NT2/D1 (cell line): ENCODE measurements at regions not wholly inside any gene's neighbourhood (a gene's known extent, or its start where the extent isn't known, plus 50 kb on each side); places are given as distances from the start of the nearest gene placed in this dataset.

Experiments used
- DNase-seq: peaks from one replicate; pipeline ENCODE4 v3.0.0-alpha.2; 2011; ENCODE audit warnings: low read depth, low spot score
- H3K27me3 ChIP-seq: 2 replicates; pipeline ENCODE4 v1.6.0; 2011; ENCODE audit warnings: mild to moderate bottlenecking; ENCODE audit not compliant: insufficient read length, insufficient read depth
- H3K36me3 ChIP-seq: 2 replicates; pipeline ENCODE4 v1.6.1; 2011; ENCODE audit warnings: mild to moderate bottlenecking, low read length, mixed read lengths; ENCODE audit not compliant: insufficient read depth, insufficient read length
- H3K4me1 ChIP-seq: 2 replicates; pipeline ENCODE4 v1.5.1; 2011; ENCODE audit not compliant: insufficient read depth, insufficient read length
- H3K4me3 ChIP-seq: 2 replicates; pipeline ENCODE4 v1.5.1; 2011; ENCODE audit warnings: low read depth; ENCODE audit not compliant: insufficient read length
- H3K9ac ChIP-seq: 2 replicates; pipeline ENCODE4 v1.6.0; 2011; ENCODE audit warnings: low read depth; ENCODE audit not compliant: insufficient read length
- H3K9me3 ChIP-seq: 2 replicates; pipeline ENCODE4 v1.5.1; 2011; ENCODE audit warnings: mild to moderate bottlenecking, low read length; ENCODE audit not compliant: insufficient read depth
- SUZ12 ChIP-seq: IDR thresholded peaks from 2 replicates; pipeline ENCODE4 v1.6.1; 2011; ENCODE audit not compliant: insufficient read length, insufficient read depth; ENCODE audit errors: extremely low read depth
- YY1 ChIP-seq: IDR thresholded peaks from 2 replicates; pipeline ENCODE4 v1.6.1; 2011; ENCODE audit not compliant: insufficient read length, insufficient read depth
- ZNF274 ChIP-seq: IDR thresholded peaks from 2 replicates; pipeline ENCODE4 v1.6.1; 2011; ENCODE audit warnings: mild to moderate bottlenecking, low read depth, low read length

DNA sequence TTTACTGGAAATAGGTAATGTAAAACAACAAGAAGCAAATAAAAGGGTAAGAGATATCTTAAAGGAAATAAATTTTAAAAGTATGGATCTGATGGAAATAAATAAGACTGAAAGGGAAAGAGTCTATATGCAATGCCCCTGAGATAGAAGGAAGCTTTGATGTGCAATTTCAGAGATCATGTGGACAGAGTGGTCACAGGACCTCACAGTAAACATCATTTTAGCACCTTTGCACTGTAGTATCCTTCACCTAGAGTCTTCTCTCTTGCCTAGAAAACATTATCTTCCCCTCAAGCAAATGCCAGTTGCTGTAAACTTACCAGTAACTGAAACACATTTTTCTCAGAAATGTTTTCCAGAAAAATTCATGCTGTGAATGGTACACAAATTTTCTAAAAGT is 1621.3 kb upstream of the TMEFF2 start:
- no peak overlapping the region for H3K9ac ChIP-seq
- no peaks in the 10 kb centered on the region for H3K4me1 ChIP-seq
- no peaks in the 10 kb centered on the region for H3K27me3 ChIP-seq
- no peaks in the 10 kb centered on the region for H3K36me3 ChIP-seq
- peaks cover 15% of the 10 kb centered on the region; the same call in 1 of the 2 replicates for H3K9me3 ChIP-seq
- no peak overlapping the region for H3K4me3 ChIP-seq
- DNase-seq: no peak
- no peak for TF ChIP-seq YY1
- TF ChIP-seq SUZ12: no peak
- no peak for TF ChIP-seq ZNF274

DNA sequence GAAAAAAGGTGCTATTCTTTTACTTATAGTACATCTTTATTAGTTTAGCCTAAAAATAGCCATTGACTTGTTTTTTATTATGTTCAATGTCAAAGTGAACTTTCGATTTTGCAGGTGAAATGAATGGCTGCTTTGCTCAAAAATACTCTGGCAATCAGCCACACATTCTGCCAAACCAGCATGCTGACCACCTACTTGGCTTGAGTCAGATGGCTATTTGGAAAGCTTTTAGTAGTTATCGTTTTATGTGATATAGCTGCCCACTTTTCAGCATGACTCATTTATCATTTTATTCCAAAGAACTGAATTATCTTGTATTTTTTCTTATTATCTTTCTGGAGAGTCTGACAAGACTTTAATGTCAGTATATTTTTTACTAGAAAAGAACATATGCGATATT is 1615.8 kb upstream of the TMEFF2 start:
- H3K36me3 ChIP-seq: no peaks in the 10 kb centered on the region
- DNase-seq: no peak

DNA sequence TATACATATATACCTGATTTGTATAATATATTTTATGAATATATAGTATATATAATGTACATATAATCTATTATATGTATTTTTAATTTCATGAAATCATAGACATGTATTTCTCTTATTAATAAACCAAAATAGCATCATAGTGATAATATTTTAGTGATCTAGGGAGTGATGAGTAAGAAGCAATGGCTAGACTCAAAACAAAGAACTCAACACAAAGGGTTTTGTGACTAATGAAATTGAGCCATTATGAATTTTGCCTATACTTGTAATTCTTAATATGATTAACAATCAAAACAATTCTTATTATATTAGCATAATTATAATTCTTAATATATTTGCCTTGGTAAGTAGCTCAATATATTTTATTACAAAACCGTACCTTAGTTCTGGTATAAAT is 1614.1 kb upstream of the TMEFF2 start:
- H3K4me3 ChIP-seq: no peak overlapping the region
- H3K9me3 ChIP-seq: no peaks in the 10 kb centered on the region
- no peak for TF ChIP-seq SUZ12
- no peak for TF ChIP-seq ZNF274
- TF ChIP-seq YY1: no peak
- H3K4me1 ChIP-seq: no peaks in the 10 kb centered on the region
- no peaks in the 10 kb centered on the region for H3K27me3 ChIP-seq
- H3K36me3 ChIP-seq: no peaks in the 10 kb centered on the region
- H3K9ac ChIP-seq: no peak overlapping the region
- no peak for DNase-seq

More for the DNA sequence above, 1615.8 kb upstream of the TMEFF2 start:
- H3K9ac ChIP-seq: no peak overlapping the region
- no peaks in the 10 kb centered on the region for H3K9me3 ChIP-seq
- no peaks in the 10 kb centered on the region for H3K27me3 ChIP-seq
- H3K4me1 ChIP-seq: no peaks in the 10 kb centered on the region
- H3K4me3 ChIP-seq: no peak overlapping the region
- TF ChIP-seq YY1 (no peak), ZNF274 (no peak), SUZ12 (no peak)

DNA sequence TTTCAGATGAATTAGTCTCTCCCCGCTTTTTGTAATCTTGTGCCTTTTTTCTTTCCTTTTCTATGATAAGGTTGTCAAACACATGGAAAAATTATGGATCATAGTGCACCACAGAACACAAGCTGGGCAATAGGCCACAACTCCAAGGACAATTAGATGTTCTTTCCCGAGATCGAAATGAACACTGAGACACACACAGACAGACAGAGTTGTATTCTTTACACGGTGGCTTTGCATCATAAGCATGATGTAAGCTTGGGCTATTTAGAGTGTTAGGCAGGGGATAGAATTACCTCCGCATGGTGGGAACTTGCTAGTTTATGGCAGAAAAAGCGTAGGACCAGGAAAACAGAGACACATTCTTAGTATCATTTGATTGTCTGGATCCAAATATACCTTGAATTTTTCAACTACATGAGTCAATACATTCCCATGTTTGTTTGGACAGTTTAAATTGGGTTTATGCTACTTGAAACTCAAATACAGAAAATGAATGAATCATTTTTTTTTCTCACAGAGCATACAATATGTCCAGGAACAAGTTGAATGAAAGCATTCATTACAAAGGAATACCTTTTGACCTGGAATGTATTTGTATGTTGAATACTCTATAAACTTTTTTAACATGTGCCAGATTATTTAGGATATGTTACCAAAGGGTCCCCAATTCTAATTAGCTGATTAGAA is 1611.5 kb upstream of the TMEFF2 start:
- TF ChIP-seq ZNF274 (no peak), SUZ12 (no peak), YY1 (no peak)
- Histone ChIP-seq H3K27me3 (no peaks in the 10 kb centered on the region), H3K9ac (no peak overlapping the region), H3K9me3 (no peaks in the 10 kb centered on the region), H3K36me3 (no peaks in the 10 kb centered on the region), H3K4me3 (no peak overlapping the region), H3K4me1 (no peaks in the 10 kb centered on the region)
- no peak for DNase-seq

DNA sequence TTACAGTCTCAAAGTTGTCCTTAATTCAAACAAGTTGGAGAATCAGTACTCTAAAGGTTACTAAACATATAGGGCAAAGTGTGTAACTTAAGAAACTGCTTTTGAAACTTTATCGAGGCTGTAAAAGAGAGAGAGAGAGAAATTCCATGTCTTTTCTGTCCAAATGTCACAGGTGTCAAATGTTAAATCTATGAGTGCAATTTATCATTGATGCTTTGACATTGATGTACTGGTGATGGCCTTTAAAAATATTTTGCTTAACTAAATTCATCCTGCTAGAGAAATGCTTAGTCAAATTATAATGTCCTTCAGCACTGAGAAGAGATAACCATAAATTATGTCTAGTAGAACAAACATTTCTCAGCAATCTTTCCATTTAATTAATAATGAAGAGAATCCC is 1602.1 kb upstream of the TMEFF2 start:
- no peak for TF ChIP-seq SUZ12
- no peak for TF ChIP-seq ZNF274

DNA sequence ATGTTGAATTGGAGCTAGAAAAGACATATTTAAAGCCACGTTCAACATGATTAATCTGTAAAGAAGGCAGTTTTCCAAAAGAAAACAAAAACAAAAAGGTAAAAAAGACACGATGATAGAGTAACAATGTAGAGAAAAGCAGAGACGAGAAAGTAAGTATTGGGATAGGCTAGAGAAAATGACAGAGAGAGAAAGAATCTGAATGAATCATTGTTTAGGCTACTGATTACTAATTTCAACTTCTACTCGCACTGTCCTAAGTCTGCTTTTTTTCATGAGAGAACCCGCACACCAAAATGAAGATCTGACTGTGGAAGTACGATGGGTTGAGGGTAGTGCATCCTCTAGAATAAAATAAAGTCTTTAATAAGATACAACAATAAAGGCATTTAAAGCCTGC is 1599.2 kb upstream of the TMEFF2 start:
- DNase-seq: no peak
- no peak overlapping the region for H3K9ac ChIP-seq
- H3K36me3 ChIP-seq: no peaks in the 10 kb centered on the region
- no peaks in the 10 kb centered on the region for H3K4me1 ChIP-seq
- H3K4me3 ChIP-seq: no peak overlapping the region
- peaks cover 6% of the 10 kb centered on the region; the same call in 1 of the 2 replicates for H3K9me3 ChIP-seq
- no peak for TF ChIP-seq SUZ12
- no peak for TF ChIP-seq ZNF274
- TF ChIP-seq YY1: no peak
- no peaks in the 10 kb centered on the region for H3K27me3 ChIP-seq

More for the DNA sequence above, 1602.1 kb upstream of the TMEFF2 start:
- H3K4me1 ChIP-seq: no peaks in the 10 kb centered on the region
- no peaks in the 10 kb centered on the region for H3K36me3 ChIP-seq
- H3K4me3 ChIP-seq: no peak overlapping the region
- no peak overlapping the region for H3K9ac ChIP-seq
- peaks cover 6% of the 10 kb centered on the region; the same call in 1 of the 2 replicates for H3K9me3 ChIP-seq
- no peak for DNase-seq
- H3K27me3 ChIP-seq: no peaks in the 10 kb centered on the region

DNA sequence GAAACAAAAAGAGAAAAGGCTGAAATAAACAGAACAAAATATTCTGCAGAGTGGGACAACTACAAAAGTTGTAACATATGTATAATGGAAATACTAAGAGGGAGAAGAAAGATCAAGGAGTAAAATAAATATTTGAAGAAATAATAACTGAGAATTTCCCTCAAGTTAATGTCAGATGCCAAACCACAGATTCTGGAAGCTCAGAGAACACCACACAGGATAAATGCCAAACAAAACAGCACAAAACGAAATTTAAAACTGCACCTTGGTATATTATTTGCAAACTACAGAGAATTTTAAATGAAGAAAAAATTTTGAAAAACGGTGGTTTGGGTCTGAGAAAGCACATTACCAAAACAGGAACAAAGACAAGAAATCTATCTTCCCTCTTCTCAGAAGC is 1588.9 kb upstream of the TMEFF2 start:
- Histone ChIP-seq H3K9ac (no peak overlapping the region), H3K9me3 (no peaks in the 10 kb centered on the region), H3K27me3 (no peaks in the 10 kb centered on the region), H3K36me3 (no peaks in the 10 kb centered on the region), H3K4me1 (no peaks in the 10 kb centered on the region), H3K4me3 (no peak overlapping the region)
- no peak for DNase-seq
- no peak for TF ChIP-seq YY1
- TF ChIP-seq ZNF274: no peak
- TF ChIP-seq SUZ12: no peak

DNA sequence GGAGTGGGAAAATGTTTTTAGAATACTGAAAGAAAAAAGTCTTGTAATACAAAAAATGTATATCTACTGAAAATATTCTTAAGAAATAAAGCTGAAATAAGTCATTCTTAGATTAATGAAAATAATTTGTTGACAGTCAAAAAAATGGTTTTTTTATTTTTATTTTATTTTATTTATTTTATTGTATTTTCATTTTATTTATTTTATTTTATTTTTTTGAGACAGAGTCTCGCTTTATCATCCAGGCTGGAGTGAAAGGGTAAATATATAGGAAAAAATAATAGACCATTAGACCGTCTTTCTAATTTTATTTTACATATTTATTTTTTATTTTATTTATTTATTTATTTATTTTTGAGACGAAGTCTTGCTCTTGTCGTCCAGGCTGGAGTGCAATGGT is 1583.6 kb upstream of the TMEFF2 start:
- H3K36me3 ChIP-seq: no peaks in the 10 kb centered on the region
- TF ChIP-seq ZNF274 (no peak), YY1 (no peak), SUZ12 (no peak)
- no peaks in the 10 kb centered on the region for H3K27me3 ChIP-seq
- H3K9ac ChIP-seq: no peak overlapping the region
- no peaks in the 10 kb centered on the region for H3K4me1 ChIP-seq
- no peaks in the 10 kb centered on the region for H3K9me3 ChIP-seq
- no peak for DNase-seq
- H3K4me3 ChIP-seq: no peak overlapping the region
